NCI-H524 (cell line): ENCODE measurements at regions not wholly inside any gene's neighbourhood (a gene's known extent, or its start where the extent isn't known, plus 50 kb on each side); places are given as distances from the start of the nearest gene placed in this dataset.

Experiments used
- DNase-seq, 2 experiments: peaks; one replicate each; lab custom pipeline; 2025; lab: John Stamatoyannopoulos, UW

DNA sequence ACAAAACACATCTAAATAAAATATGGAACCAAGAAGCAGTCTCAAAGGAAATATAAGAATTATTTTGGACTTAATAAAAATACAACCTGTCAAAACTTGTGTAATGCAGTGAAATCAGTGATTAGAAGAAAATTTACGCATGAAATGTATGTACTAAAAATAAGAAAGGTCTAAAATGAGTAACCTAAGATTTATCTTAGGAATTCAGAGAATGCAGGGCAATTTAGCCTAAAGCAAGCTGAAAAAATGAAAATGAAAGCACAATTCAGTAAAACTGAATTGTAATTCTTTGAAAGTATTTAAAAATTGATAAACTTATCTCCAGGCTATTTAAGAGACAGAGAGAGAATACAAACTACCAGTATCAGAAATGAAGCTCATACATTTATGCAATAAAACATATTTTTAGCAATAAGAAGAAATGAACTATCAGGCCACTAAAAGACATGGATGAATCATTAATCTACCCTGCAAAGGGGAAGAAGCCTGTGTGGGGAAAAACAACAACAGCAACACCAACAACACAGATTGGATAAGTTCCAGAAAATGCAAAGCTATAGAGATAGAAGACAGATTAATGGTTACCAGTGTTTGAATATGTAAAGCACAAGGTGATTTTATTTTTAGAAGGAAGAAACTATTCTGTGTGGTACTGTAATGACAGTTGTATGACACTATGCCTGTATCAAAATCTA lies 442.0 kb upstream of the ADGRL3 start:
- DNase-seq, result no peak

DNA sequence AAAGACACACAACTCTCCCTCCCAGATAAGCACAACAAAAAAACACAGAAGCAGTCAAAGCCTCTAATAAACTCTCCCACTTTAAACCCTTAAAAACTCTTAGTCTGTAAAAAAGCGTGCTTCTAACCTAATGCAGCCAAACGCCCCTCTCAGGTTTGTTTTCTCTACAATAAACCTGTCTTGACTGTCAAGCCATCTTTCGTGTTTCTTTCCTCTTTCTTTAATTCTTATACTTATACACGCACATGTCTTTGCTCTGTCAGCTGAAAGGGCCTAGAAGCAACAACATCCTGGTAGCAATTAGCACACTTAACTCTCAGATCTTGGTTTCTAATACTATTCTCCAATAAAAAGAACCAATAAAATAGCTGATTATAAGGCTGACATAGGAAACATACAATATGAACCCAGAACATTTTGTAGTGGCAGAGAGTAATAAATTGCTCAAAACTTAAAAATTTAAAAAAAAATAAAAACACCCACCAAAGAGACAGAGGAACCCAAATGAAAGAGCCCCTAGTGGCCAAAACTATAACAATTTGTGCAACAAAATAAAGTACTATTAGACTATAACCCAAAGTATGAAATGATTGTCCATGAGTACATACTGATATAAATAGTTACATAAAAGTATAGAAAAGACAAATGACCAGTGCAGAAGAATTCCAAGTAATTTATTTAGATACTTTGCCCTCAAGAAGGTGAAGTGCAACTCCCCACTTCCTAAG lies 440.4 kb upstream of the ADGRL3 start:
- no peak for DNase-seq

DNA sequence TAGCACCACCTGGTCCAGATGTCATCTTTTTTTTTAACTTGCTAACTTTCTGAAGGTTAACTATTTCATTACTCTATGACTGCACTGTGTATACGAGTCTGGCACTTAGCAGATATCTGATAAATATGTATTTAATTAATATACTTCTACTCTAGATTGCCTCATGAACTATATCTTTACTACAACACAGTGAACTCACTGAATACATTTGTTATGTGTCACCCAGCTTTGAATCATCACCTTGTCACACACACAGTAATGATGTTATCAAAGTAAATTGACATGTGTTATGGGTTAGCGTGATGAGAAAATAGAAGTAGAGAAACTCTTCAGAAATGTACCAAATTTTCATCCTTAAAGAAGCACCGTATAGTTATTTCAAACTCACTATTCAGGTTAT lies 419.3 kb upstream of the ADGRL3 start:
- no peak for DNase-seq

DNA sequence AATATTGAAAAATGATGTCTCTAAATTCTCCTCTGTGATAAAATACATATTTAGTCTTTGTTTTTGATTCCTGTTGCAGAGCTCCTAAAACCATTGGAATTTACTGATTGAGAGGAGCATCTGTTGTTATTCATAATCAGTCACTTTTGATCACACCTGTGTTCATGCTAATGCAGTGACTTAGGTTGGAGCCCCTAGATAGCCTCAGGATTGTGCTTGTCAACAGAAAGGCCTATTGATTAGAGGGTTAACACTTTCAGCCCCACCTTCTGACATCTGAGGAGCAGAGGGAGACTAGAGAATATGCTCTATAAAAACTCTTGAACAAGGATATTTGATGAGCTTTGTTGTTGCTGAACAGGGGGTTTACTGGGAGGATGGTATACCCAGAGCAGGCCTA lies 409.5 kb upstream of the ADGRL3 start:
- DNase-seq, result no peak

DNA sequence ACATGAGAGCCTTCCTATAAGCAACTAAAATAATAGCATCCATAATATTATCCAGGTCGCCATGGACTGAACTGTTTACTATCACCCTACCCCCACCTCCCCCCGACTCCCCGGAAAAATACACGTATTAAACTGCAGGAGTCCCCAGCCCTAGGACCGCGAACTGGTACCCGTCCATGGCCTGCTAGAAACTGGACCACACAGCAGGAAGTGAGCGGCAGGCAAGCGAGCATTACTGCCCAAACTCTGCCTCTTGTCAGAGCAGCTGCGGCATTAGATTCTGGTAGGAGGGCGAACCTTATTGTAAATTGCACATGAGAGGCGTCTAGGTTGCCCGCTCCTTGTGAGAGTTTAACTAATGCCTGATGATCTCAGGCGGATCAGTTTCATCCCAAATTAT lies 405.8 kb upstream of the ADGRL3 start:
- DNase-seq, result no peak

DNA sequence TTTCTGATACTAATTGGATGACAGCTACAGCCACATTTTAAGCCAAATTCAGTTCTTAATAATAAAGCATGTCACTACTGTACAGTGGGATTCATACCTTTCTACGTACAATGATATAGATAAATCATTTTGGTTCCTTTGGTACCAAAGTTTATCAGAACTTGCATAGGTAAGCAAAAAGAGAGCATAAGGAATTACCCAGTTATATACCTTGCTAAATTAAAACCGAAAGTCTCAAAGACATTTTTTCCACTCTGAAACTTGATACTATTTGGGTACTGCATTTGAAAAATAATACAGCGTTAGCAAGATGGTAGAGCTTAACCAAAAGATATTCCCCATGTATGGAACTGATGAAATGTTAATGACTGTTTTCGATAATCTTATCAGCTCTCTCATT lies 400.9 kb upstream of the ADGRL3 start:
- no peak for DNase-seq

DNA sequence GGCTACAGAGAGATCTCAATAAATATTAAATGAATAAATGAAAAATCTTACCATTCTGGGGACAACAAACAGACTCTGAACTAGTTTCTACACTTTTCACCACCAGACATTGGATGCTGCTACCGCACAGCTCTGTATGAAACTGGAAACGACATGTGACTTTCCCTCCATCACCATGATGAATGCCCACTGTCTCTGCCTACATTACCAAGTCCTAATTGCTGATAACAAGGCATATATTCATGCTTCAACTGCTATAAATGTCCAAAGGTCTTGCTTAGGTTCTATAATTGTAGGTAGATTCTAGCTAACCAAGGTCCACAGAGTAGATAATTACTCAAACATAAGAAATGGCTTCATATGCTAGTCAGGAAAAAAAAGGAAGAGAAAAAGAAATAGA lies 399.4 kb upstream of the ADGRL3 start:
- DNase-seq, result no peak

DNA sequence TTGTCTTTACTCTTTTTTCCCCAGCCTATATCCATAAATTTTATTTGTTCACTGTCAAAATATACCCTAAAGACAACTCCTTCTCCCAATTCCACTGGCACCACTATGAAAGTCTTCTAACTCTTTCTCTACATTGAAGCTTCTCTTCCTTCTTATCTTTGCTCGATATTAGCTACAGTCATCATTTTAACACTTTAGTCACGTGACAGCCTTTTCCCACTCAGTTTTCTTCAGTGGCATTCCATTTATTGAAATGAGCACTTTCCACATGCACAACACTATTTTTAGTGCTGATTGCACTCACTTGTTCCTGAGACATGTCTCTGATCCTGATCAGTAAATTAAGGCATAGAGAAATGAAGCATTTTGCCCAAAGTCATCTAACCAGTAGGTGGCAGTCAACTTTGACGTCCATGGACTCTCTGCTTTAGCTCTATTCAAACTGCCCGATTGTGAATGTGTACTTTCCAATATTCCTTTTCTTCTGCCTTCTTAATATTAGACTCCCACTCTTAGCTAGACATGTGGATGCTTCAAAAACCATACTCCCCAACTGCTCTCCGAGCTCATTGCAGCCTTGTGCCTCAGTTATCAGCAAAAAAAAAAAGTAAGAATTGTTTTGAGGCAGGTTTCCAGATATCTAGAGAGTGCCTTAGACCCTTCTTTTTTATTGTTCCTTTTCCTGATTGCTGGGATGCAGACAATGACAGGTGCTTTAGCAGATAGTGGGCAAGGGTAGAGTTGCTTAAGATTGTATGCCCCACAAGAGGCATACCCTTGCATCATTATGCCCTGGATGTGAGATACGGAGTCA lies 394.4 kb upstream of the ADGRL3 start:
- DNase-seq, result peak in 1 of 2 experiments; percentile 38

DNA sequence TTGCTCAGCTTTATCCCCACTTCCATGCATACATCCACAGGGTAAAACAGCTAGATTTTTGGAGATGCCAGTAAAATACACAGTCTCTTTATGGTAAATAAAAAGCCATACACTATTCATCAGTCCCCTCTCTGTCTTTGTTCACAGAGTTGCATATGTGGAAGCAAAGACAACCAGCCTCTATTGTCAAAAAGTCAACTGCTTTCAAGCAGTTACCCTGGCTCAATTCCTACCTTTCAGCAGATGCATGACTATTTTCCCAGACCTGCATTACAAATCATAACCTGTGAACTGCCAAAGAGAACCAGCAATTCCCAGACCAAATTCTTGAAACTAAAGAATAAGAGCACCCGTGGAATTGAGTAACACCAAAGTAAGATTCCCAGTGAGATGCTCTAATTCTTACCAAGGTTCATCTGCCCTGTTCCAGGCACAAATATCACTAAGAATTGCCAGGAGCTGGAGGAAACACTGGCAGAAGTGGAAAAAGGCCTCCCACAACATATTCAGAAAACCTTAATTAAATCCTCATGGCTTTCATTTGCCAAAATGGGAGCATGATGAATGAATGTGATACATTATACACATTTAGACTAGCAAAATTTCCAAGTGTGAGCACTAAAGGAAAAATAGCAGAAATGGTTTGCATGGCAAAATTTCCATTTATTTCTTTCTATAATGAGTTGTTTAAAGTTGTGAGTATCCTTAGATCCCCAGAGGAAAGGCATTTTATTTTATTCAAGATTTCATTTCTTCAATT lies 391.2 kb upstream of the ADGRL3 start:
- no peak for DNase-seq

DNA sequence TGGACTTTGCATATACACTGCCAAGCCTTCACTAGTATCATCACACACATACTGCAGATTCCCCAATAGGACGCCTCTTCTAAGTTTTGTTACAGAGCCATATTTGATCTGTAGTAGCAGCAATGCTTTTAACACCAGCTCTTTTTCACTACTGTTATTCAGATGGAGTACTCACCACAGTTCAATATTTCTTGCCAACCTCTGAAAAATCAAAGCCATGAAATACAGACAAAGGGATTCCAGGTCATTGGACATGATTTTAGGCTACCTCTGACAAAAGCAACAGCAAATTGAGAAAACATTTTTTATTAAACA lies 390.7 kb upstream of the ADGRL3 start:
- DNase-seq, result no peak

DNA sequence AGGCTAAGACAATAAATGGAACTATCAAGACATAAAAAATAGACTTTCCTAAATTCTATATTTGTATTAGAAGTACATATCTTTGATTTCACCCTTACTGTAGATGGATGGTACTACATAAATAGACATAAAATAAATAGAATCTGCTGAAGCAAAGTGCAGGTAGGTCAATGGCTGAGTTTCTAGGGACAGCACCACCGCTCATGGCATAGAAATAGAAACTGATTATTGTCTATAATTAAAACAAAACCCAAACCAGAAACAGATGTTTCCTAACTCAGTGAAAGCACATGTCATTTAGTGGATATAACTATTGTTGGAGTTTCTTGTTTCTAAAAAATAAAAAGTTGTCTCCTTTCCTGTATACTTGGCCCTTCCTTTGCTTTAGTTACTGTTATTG lies 387.3 kb upstream of the ADGRL3 start:
- no peak for DNase-seq

DNA sequence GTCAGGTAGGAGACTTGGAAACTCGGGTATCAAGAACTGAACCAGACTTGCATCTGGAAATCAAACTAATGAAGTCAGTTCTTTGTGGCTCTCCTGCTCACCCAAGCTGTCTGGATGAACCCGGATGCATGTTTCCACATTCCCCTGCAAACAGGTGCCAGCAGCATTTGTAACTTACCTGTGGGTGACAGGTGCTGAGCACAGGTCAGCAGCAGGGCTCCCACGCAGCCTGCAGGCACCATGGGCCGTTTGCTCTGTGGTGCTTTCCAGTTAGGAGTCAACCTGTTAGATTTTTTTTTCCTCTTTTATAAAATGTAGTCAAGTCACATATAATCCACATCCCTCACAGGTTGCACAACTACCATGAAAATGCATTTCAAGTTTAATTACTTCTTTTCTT lies 385.6 kb upstream of the ADGRL3 start:
- no peak for DNase-seq

DNA sequence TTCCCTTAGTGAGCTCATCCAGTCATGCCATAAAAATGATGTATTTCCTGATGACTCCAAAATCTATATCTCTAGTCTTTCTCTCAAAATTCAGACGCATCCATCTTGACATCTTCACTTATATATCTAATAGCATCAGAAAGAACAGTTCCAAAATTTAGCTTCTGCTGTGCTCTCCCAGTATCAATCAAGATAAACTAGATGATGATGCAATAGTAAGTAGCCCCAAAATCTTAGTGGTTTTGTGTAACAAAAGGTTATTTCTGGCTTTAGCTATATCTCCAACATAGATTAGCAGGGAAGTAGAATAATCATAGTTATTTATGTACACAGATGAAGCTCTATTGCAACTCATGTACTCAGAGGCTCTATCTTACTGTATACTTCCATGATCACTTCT lies 382.5 kb upstream of the ADGRL3 start:
- no peak for DNase-seq

DNA sequence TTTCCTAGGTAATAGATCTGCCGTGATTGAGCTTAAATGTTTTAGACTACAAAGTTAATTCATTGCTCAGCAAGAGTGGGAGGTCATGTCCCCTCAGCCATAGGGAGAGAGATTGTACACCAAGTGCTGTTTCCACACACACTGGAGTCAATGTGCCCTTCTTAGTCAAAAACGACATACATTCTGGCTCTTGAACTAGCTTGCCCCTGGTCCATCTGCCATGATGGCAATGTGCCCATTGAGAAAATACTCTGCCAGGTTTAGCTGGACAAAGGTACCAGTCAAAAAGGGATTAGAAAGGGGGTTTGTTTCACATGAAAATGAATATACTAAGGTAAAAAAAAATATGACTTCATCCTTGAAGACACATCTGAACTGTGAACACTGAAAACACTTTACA lies 377.1 kb upstream of the ADGRL3 start:
- DNase-seq, result peak; percentile 75 to 85

DNA sequence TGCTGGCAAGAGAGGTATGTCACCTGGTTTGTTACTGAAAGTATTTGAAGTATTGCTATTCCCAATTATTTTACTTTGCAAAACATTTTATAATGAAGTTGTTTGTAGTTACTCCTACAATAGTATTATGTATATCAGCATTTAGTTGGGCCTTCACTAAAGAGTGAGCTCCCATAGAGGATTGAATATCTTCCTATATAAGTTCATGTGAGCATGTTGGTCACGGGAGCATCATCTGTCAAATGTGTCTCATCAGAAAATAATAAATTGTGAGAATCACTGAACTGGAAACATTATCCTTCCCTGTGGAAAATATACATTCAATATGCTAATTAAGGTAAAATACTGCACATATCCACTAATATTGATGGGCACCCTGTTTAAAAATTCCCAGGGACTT lies 360.1 kb upstream of the ADGRL3 start:
- DNase-seq, result no peak

DNA sequence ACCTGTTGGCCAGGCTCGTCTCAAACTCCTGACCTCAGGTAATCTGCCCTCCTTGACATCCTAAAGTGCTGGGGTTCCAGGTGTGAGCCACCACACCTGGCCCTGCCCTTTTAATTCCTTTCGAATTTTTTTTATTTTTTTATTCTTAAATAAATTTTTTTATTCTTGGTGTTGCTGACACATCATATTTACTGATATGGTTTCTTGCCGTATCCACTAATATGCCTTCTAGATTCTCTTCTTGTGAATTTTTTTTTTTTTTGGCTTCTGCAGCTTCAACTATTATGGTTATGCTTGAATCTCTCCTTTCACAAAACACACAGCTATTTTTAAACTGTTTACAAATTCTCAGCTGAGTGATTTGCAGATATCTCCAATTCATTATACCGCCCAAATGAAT lies 353.4 kb upstream of the ADGRL3 start:
- no peak for DNase-seq

DNA sequence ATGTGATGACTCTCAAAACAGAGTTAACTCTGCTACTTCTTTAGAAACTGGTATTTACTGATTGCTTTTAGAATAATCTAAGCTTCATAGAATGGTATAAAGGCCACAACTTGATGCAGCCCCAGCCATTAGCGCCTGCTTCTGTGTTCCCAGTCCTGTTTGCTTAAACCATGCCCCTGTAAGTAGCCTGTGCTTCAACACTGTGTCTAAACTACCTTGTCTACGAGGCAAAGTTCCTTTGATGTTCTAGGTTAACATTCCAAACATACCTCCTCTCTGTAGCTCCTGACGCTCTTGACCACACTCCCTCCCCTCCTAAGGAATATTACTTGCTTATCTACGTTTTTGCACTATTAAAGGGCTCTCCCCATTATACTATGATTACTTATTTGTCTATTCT lies 352.5 kb upstream of the ADGRL3 start:
- no peak for DNase-seq

DNA sequence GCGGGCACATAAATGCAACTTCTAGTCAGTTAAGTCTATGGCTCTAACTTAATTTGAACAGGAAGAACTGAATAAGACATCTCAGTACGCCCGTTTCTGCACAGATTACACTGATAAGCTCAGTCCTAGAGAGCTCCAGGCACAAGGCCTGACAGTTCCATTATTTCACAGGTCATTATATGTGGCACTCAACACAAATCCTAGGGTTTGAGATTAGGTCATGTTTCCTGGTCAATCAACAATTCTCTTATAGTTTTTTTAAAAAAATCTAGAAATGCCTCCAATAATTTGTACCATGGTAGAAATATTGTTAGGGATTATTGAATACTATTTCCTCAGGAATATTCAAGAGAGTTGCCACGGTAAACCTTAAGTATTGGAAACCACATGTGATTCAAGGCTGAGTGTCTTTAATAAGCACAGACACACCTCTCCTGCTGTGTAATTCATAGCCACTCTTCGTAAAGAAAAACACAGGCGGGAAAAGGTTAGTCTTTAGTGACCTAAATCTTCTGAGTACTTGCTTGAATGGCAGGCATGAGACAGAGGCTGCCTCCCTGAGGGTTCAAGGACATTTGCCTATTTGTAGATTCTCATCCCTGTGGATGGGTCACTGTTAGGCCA lies 342.9 kb upstream of the ADGRL3 start:
- peak in 1 of 2 experiments; percentile 60 for DNase-seq

DNA sequence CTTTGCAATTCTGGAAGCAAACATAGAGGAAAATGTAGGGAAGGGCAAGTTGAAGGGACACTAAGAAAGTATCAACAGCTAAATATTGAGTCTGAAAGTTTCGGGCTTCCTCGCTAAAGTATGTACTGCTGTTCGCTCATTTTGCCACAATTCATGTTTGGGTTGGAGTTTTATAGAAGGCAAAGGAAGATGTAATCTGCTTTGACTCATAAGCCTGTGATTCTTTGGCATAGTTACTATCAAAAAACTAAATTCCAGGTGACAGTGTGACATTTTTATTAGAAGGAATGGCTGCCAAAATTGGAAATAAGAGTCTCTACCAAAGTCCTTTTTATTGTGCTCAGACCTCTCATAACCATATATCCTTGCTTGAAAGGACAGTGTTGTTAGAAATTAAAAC lies 336.7 kb upstream of the ADGRL3 start:
- no peak for DNase-seq

DNA sequence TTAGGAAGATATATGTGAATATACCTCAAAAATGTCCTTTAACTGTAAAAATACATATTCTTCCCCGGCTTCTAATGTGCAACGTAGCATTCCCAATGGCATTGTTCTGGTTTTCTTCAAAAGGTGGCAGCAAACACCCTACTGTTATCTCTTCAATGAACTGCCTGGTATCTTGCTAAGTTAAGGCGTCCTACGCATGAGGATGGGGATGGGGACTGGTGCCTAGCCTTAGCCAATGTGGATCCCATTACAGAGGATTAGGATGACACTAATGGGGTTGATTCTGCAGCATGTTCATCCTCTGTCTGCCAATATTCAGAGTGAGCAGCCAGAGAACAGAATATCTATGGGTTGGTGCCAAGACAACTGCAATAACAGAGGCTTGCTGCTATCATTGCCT lies 334.9 kb upstream of the ADGRL3 start:
- DNase-seq, result peak; percentile 76 to 92

DNA sequence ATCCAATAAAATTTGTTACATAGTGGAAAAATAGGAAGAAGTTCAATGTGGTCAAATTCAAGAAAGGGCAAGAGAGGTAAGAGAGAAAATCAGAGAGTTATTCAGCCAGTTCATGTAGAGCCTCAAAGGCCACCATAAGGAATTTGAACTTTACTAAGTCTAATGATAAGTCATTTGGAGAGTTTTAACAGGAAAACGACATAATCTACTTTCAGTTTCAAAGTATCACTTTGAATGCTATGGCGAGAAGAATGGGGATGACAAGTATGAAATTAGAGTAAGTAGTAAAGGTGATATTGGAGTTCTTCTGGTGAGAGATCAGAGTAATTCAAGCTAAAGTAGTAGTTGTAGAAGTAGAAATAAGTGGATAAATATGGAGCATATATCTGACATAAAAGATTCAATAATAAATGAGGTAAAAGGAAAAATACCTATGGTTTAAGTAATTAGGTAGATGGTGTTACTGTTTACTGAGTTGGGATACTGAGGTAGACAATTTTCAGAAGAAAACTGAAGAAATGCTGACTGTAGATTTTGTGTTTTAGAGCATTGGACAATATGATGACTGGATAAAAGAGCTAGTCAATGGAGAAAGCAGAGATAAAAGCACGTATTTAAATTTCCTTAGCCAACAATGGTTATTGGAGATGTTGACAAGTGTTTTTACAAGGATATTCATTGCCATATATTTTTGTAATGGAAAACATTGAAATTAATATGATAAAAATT lies 331.7 kb upstream of the ADGRL3 start:
- DNase-seq, result no peak
